GM19238 (cell line): ENCODE measurements at regions not wholly inside any gene's neighbourhood (a gene's known extent, or its start where the extent isn't known, plus 50 kb on each side); places are given as distances from the start of the nearest gene placed in this dataset.
"Not testable (repeated sequence)": the region's sequence is repeated elsewhere in the genome, so short reads cannot be mapped to it uniquely, and the experiment has no call there.

Source experiments
- DNase-seq: peaks from one replicate; pipeline ENCODE4 v3.0.0; 2011; ENCODE audit warnings: low spot score; ENCODE audit not compliant: insufficient read length

GRCh38 chr12:60235261-60235660 is 639.4 kb downstream of the SLC16A7 start:
- DNase-seq = no peak

DNA sequence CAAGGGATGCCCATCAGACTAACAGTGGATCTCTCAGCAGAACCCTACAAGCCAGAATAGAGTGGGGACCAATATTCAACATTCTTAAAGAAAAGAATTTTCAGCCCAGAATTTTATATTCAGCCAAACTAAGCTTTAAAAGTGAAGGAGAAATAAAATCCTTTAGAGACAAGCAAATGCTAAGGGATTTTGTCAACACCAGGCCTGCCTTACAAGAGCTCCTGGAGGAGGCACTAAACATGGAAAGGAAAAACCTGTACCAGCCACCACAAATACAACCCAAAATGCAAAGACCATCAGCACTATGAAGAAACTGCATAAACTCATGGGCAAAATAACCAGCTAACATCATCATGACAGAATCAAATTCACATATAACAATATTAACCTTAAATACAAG is 640.6 kb downstream of the SLC16A7 start:
- DNase-seq = not testable (repeated sequence)

DNA sequence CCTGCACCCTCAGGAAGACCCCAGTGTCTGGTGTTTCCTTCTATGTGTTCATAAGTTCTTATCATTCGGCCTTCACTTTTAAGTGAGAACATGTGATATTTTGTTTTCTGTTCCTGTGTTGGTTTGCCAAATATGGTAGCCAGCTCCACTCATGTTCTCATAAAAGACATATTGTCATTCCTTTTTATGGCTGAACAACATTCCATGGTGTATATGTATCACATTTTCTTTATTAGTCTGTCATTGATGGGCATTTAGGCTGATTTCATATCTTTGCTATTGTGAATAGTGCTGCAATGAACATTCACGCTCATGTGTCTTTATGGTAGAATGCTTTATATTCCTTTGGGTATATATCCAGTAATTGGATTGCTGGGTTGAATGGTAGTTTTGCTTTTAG is 645.1 kb downstream of the SLC16A7 start:
- DNase-seq = no peak

GRCh38 chr12:60251091-60251490 is 655.3 kb downstream of the SLC16A7 start:
- DNase-seq = no peak

DNA sequence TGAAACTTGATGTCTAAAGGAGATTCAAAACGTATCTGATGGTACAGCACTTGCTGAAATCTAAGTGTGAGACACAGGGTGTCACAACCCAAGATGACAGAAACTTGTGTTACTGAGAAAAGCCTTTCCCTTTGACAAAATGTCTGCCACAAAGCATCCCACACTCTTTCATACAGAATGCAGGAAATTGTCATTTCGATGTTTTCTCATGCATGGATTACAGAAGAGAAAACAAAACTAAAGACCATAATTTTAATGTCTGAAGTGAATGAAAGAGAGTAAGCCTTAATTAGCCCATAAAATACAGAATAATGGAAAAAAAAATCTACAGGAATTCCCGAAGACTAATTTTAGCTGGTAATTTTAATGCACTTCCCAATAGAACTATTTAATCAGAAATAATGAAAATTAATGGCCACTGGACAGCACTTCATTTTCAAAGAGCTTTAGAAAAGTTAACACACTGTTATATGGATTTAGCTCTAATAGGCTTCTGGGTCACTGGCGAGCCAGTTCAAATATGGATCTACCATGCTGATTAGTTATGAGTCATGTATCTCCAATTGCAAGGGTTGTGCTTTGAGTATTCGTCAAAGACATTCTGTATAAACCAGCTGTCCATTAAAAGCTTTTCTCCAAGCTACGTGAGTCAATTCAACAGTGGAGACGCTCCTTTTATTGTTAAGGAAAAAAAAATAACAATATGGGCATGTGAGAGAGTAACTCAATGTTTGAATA is 656.7 kb downstream of the SLC16A7 start:
- DNase-seq = no peak

- no peak for DNase-seq
Observed at GRCh38 chr12:60255044-60255443, 659.2 kb downstream of the SLC16A7 start.

- DNase-seq = no peak
Observed at GRCh38 chr12:60257063-60257462, 661.2 kb downstream of the SLC16A7 start.

- DNase-seq = no peak
Observed at GRCh38 chr12:60259225-60259624, 663.4 kb downstream of the SLC16A7 start.

DNA sequence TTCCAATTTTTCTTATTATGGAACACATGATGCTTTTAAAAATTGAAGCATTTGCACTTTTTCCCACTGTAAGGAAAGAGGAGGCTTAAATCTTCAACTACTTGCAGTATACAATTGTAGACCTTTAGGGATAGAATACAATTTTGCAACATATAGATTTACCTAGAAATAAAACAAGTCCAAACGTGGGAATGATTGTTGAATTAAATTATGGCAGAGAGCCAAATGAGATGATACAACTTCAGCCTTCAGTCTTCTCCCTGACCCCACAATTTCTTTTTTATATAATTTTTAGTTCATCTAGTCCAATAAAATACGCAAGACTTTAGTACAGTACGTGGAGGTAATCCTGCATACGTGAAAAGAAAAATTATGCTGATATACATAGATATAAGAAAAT is 666.5 kb downstream of the SLC16A7 start:
- no peak for DNase-seq

- no peak for DNase-seq
Observed at GRCh38 chr12:60263161-60263560, 667.3 kb downstream of the SLC16A7 start.

DNA sequence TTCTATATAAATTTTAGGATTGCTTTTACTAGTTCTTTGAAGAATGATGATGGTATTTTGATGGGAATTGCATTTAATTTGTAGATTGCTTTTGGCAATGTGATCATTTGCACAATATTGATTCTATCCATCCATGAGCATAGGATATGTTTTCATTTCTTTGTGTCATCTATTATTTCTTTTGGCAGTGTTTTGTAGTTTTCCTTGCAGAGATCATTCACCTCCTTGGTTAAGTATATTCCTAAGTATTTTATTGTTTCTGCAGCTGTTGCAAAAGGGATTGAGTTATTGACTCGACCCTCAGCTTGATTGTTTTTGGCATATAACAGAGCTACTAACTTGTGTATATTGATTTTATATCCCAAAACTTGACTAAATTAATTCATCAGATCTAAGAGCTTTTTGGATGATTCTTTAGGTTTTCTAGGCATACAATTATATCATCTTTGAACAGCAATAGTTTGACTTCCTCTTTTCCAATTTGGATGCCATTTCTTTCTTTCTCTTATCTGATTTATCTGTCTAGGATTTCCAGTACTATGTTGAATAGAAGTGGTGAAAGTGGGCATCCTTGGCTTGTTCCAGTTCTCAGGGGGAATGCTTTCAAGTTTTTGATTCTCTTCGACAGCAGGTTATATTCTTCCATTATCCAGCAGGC is 668.1 kb downstream of the SLC16A7 start:
- DNase-seq = no peak

DNA sequence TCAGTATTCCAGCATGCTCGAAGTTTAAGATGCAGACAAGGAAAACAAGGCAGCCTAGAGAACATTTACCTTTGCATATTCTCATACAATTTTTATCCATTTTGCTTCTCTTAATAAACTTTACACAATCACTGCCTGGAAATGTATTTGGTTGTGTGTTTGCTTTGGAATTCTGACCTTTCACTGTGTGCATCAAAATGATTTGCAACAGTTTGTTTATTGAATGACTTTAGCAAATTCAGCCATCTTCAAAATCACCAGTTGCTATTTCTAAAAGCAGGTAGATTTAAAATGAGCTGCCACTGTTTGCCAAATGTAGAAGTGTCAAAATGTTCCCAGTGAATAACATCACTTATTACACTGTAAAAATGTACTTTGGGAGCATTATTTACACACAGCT is 669.9 kb downstream of the SLC16A7 start:
- no peak for DNase-seq

DNA sequence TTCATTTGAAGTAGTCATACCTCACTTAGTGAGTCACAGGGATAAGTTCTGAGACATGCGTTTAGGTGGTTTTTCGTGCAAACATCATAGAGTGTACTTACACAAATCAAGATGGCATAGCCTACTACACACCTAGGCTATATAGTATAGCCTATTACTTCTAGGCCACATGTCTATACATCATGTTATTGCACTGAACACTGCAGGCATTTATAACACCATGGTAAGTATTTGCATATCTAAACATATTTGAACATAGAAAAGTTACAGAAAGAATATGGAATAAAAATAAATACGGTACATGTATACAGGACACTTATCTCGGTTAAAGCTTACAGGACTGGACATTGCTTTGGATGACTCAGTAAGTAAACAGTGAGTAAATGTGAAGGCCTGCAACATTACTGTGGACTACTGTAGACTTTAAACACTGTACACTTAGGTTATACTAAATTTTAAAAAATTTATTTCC is 670.6 kb downstream of the SLC16A7 start:
- DNase-seq = no peak

DNA sequence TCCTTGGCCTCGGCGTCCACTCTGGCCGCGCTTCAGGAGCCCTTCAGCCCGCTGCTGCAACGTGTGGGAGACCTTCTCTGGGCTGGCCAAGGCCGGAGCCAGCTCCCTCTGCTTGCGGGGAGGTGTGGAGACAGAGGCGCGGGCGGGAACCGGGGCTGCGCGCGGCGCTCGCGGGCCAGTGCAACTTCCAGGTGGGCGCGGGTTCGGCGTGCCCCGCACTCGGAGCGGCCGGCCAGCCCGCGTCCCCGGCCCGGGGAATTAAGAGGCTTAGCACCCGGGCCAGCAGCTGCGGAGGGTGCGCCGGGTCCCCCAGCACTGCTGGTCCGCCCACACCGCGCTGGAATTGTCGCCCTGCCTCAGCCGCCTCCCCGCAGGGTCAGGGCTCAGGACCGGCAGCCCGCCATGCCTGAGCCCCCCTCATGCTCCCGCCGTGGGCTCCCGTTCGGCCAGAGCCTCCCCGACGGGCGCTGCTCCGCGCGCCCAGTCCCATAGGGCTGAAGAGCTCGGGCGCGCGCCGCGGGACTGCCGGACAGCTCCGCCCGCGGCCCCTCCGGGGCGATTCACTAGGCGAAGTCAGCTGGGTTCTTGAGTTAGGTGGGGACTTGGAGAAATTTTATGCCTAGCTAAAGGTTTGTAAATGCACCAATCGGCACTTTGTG is 673.9 kb downstream of the SLC16A7 start:
- no peak for DNase-seq

- no peak for DNase-seq
Observed at GRCh38 chr12:60271816-60272215, 676.0 kb downstream of the SLC16A7 start.

GRCh38 chr12:60278209-60278608 is 682.4 kb downstream of the SLC16A7 start:
- no peak for DNase-seq

GRCh38 chr12:60279221-60279620 is 683.4 kb downstream of the SLC16A7 start:
- no peak for DNase-seq

DNA sequence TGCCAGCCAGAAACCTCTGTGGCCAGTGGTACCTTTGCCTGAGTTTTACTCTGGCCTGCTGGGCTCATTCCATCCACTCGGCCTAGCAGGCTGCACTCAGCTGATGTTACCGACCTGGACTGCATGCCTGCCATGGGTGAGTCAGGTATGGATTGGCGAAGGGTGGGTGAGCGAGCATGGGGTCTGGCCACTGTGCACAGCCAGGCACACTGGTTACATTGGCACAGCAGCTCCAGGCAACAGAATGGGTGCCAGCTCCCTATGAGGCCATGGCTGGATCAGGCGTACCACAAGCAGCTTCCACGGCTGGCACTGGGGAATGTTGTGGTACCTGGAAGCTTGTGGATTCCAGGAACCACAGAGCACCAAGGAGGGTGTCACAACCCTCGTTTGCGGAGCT is 685.7 kb downstream of the SLC16A7 start:
- DNase-seq = no peak

- DNase-seq = no peak
Observed at GRCh38 chr12:60290532-60290931, 694.7 kb downstream of the SLC16A7 start.

- no peak for DNase-seq
Observed at GRCh38 chr12:60308366-60308991, 712.6 kb downstream of the SLC16A7 start.

GRCh38 chr12:60311940-60312339 is 716.1 kb downstream of the SLC16A7 start:
- DNase-seq = no peak

- no peak for DNase-seq
Observed at GRCh38 chr12:60317361-60317760, 721.5 kb downstream of the SLC16A7 start.
